Karpas-422 (cell line): ENCODE measurements at regions not wholly inside any gene's neighbourhood (a gene's known extent, or its start where the extent isn't known, plus 50 kb on each side); places are given as distances from the start of the nearest gene placed in this dataset.

Experiments
- DNase-seq: peaks from one replicate; pipeline ENCODE4 v3.0.0-alpha.2; 2015
- H2AFZ ChIP-seq: fragments of 200-600 bp; sonication (generic); 2 replicates; pipeline ENCODE4 v1.6.1; 2014; ENCODE audit warnings: antibody characterized with exemption, low read length, mixed read lengths
- H3K27ac ChIP-seq: fragments of 200-600 bp; sonication (generic); 2 replicates; pipeline ENCODE4 v1.5.1; 2014; ENCODE audit warnings: mild to moderate bottlenecking, low read length, moderate library complexity
- H3K27me3 ChIP-seq: fragments of 200-600 bp; sonication (generic); 2 replicates; pipeline ENCODE4 v1.6.1; 2014; ENCODE audit warnings: low read length, mixed read lengths
- H3K36me3 ChIP-seq: fragments of 200-600 bp; sonication (generic); 2 replicates; pipeline ENCODE4 v1.6.1; 2014; ENCODE audit warnings: low read length, mixed read lengths; ENCODE audit not compliant: insufficient read depth
- H3K4me1 ChIP-seq: fragments of 200-600 bp; sonication (generic); 2 replicates; pipeline ENCODE4 v1.6.1; 2014; ENCODE audit warnings: mild to moderate bottlenecking, low read length, mixed read lengths
- H3K4me2 ChIP-seq: fragments of 200-600 bp; sonication (generic); 2 replicates; pipeline ENCODE4 v1.6.1; 2014; ENCODE audit warnings: low read length, low read depth, mild to moderate bottlenecking; ENCODE audit not compliant: poor library complexity, severe bottlenecking
- H3K4me3 ChIP-seq: fragments of 200-600 bp; sonication (generic); 2 replicates; pipeline ENCODE4 v1.5.1; 2014; ENCODE audit warnings: mild to moderate bottlenecking, antibody characterized with exemption, low read length, mixed read lengths
- H3K79me2 ChIP-seq: fragments of 200-600 bp; sonication (generic); 2 replicates; pipeline ENCODE4 v1.6.1; 2014; ENCODE audit warnings: mild to moderate bottlenecking, low read length, mixed read lengths
- H3K9ac ChIP-seq: fragments of 200-600 bp; sonication (generic); 2 replicates; pipeline ENCODE4 v1.6.0; 2014; ENCODE audit warnings: low read length
- H3K9me2 ChIP-seq: fragments of 200-600 bp; sonication (generic), shearing (Covaris generic); replicated peaks from 2 replicates; pipeline ENCODE4 v1.6.0; 2014; ENCODE audit warnings: mild to moderate bottlenecking, low read length, moderate library complexity; ENCODE audit not compliant: insufficient read depth
- H3K9me3 ChIP-seq: fragments of 300-700, 200-600 bp; sonication (generic); 2 replicates; pipeline ENCODE4 v1.6.1; 2014; ENCODE audit warnings: low read length, mixed read lengths
- H4K20me1 ChIP-seq: fragments of 200-600 bp; sonication (generic); 2 replicates; pipeline ENCODE4 v1.6.1; 2014; ENCODE audit warnings: mild to moderate bottlenecking, antibody characterized with exemption, low read length, low read depth; ENCODE audit not compliant: insufficient read depth

- no peak overlapping the region for H3K27ac ChIP-seq
- no peaks in the 10 kb centered on the region for H3K9me3 ChIP-seq
- H3K79me2 ChIP-seq, result no peaks in the 10 kb centered on the region
- no peak overlapping the region for H3K4me3 ChIP-seq
- H4K20me1 ChIP-seq, result no peaks in the 10 kb centered on the region
- H3K36me3 ChIP-seq, result no peaks in the 10 kb centered on the region
- H3K9ac ChIP-seq, result no peak overlapping the region
- DNase-seq, result no peak
- no peaks in the 10 kb centered on the region for H3K4me1 ChIP-seq
- H3K27me3 ChIP-seq, result no peaks in the 10 kb centered on the region
- 0 out of 2 replicates have a peak, but pooled peaks cover 1% of the 10 kb centered on the region for H3K9me2 ChIP-seq
- no peak overlapping the region for H3K4me2 ChIP-seq
- no peak overlapping the region for H2AFZ ChIP-seq
These were observed 526.6 kb upstream of the ARID1B start for GRCh38 chr6:156250593-156250992.

- Histone ChIP-seq H3K4me2 (no peak overlapping the region), H3K9ac (no peak overlapping the region), H2AFZ (no peak overlapping the region), H3K27me3 (no peaks in the 10 kb centered on the region), H4K20me1 (no peaks in the 10 kb centered on the region), H3K79me2 (no peaks in the 10 kb centered on the region), H3K4me3 (no peak overlapping the region), H3K9me3 (no peaks in the 10 kb centered on the region), H3K27ac (no peak overlapping the region), H3K4me1 (no peaks in the 10 kb centered on the region), H3K36me3 (no peaks in the 10 kb centered on the region), H3K9me2 (0 out of 2 replicates have a peak, but pooled peaks cover 8% of the 10 kb centered on the region)
- DNase-seq, result no peak
These were observed 535.0 kb upstream of the ARID1B start for GRCh38 chr6:156242206-156242605.

- Histone ChIP-seq H3K27me3 (no peaks in the 10 kb centered on the region), H3K36me3 (no peaks in the 10 kb centered on the region), H3K4me1 (no peaks in the 10 kb centered on the region), H3K4me3 (no peak overlapping the region), H3K9ac (no peak overlapping the region), H2AFZ (no peak overlapping the region), H3K4me2 (no peak overlapping the region), H3K79me2 (no peaks in the 10 kb centered on the region), H3K27ac (no peak overlapping the region), H3K9me3 (no peaks in the 10 kb centered on the region), H3K9me2 (no peaks in the 10 kb centered on the region), H4K20me1 (no peaks in the 10 kb centered on the region)
- DNase-seq, result no peak
These were observed 546.0 kb upstream of the ARID1B start for GRCh38 chr6:156231026-156231765.

DNA sequence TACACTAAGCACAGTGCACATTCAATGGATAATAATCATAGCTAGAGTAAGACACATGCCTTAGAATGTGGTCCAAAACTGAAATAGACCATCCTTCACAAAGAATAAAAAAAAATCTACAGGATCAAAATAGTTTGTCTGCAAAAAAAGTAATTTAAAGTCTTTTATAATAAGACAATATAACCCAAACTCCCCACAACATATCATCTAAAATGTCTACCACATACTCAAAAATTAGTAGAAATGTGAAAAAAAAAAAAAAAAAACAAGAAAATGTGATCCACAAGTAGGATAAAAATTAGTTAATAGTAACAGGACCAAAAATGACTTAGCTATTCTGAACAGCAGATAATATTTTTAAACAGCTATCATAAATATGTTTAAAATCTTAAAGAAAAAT is 557.2 kb upstream of the ARID1B start:
- H2AFZ ChIP-seq, result no peak overlapping the region
- no peaks in the 10 kb centered on the region for H3K9me2 ChIP-seq
- no peak overlapping the region for H3K4me3 ChIP-seq
- no peaks in the 10 kb centered on the region for H3K4me1 ChIP-seq
- H3K79me2 ChIP-seq, result no peaks in the 10 kb centered on the region
- no peak overlapping the region for H3K4me2 ChIP-seq
- DNase-seq, result no peak
- no peak overlapping the region for H3K27ac ChIP-seq
- H3K9ac ChIP-seq, result no peak overlapping the region
- no peaks in the 10 kb centered on the region for H3K27me3 ChIP-seq
- H3K36me3 ChIP-seq, result no peaks in the 10 kb centered on the region
- no peaks in the 10 kb centered on the region for H4K20me1 ChIP-seq
- H3K9me3 ChIP-seq, result no peaks in the 10 kb centered on the region

DNA sequence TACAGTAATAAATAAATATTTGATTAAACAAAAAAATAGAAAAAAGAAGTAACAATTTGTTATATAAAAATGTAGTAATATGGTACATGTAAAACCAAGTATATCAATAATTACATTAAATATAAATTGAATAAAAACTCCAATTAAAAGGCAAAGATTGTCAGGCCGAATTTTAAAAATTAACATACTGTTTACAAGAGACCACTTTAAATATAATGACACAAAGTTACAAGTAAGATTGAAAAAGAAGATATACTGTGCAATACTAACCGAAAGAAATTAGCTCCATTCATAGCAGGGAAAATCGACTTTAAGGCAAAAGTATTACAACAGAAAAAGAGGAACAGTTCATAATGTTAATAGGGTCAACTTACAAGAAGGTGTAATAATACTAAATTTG is 571.5 kb upstream of the ARID1B start:
- Histone ChIP-seq H3K9me2 (0 out of 2 replicates have a peak, but pooled peaks cover 3% of the 10 kb centered on the region), H3K36me3 (no peaks in the 10 kb centered on the region), H4K20me1 (no peaks in the 10 kb centered on the region), H3K9ac (no peak overlapping the region), H3K4me3 (no peak overlapping the region), H3K4me1 (no peaks in the 10 kb centered on the region), H3K27ac (no peak overlapping the region), H3K4me2 (no peak overlapping the region), H3K27me3 (no peaks in the 10 kb centered on the region), H2AFZ (no peak overlapping the region), H3K9me3 (no peaks in the 10 kb centered on the region; the same call in 1 of the 2 replicates), H3K79me2 (no peaks in the 10 kb centered on the region)
- DNase-seq, result no peak

GRCh38 chr6:156199182-156199581 is 578.0 kb upstream of the ARID1B start:
- H4K20me1 ChIP-seq, result no peaks in the 10 kb centered on the region
- no peaks in the 10 kb centered on the region for H3K27me3 ChIP-seq
- H3K9me3 ChIP-seq, result no peaks in the 10 kb centered on the region
- H3K9ac ChIP-seq, result no peak overlapping the region
- H3K79me2 ChIP-seq, result no peaks in the 10 kb centered on the region
- no peak overlapping the region for H2AFZ ChIP-seq
- H3K4me2 ChIP-seq, result no peak overlapping the region
- H3K36me3 ChIP-seq, result no peaks in the 10 kb centered on the region
- H3K27ac ChIP-seq, result no peak overlapping the region
- DNase-seq, result no peak
- no peaks in the 10 kb centered on the region for H3K9me2 ChIP-seq
- H3K4me1 ChIP-seq, result no peaks in the 10 kb centered on the region
- H3K4me3 ChIP-seq, result no peak overlapping the region

DNA sequence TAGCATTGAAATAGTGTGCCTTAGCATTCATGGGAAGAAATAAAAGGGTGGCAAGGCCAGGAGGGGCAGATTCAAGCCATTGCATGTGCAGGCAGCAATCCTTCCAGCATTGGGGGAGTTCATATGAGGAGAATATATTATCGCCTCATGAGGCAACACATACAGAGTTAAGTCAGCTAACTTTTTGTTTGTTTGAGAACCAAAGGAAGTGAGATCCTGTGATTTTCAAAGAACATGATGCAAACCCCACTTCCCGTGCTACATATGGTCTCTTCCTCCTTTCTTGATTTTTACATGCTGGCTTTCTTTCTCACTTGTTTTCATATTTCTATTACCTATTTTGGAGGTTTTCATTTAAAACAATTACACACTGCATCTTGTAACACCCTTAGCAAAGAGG is 579.7 kb upstream of the ARID1B start:
- no peaks in the 10 kb centered on the region for H4K20me1 ChIP-seq
- no peaks in the 10 kb centered on the region for H3K9me3 ChIP-seq
- no peak overlapping the region for H3K4me3 ChIP-seq
- H3K27me3 ChIP-seq, result no peaks in the 10 kb centered on the region
- H3K4me2 ChIP-seq, result no peak overlapping the region
- no peaks in the 10 kb centered on the region for H3K36me3 ChIP-seq
- H3K79me2 ChIP-seq, result no peaks in the 10 kb centered on the region
- no peak overlapping the region for H2AFZ ChIP-seq
- no peak for DNase-seq
- no peak overlapping the region for H3K27ac ChIP-seq
- no peaks in the 10 kb centered on the region for H3K4me1 ChIP-seq
- H3K9me2 ChIP-seq, result no peaks in the 10 kb centered on the region
- no peak overlapping the region for H3K9ac ChIP-seq

GRCh38 chr6:156194981-156195380 is 582.2 kb upstream of the ARID1B start:
- Histone ChIP-seq H2AFZ (no peak overlapping the region), H3K79me2 (no peaks in the 10 kb centered on the region), H3K27ac (no peak overlapping the region), H4K20me1 (no peaks in the 10 kb centered on the region), H3K27me3 (no peaks in the 10 kb centered on the region), H3K36me3 (no peaks in the 10 kb centered on the region), H3K9me3 (no peaks in the 10 kb centered on the region), H3K4me1 (no peaks in the 10 kb centered on the region), H3K9ac (no peak overlapping the region), H3K4me3 (no peak overlapping the region), H3K9me2 (no peaks in the 10 kb centered on the region), H3K4me2 (no peak overlapping the region)
- DNase-seq, result no peak
